ENCODE measurements at regions not wholly inside any gene's neighbourhood (a gene's known extent, or its start where the extent isn't known, plus 50 kb on each side); places are given as distances from the start of the nearest gene placed in this dataset.

GRCh38 chr17:31702041-31702440 is 157.0 kb downstream of the COPRS start (continued):
- no peak for TF ChIP-seq CHD2 (IDR thresholded peaks at IDR 0.05; ENCODE audit: low read length)
- no peak for TF ChIP-seq E2F6 (IDR thresholded peaks at IDR 0.05)
- TF ChIP-seq TCF12 (IDR thresholded peaks at IDR 0.05; ENCODE audit: low read depth, low read length) = no peak

Measured in H1 (cell line).